Loucy (cell line): ENCODE measurements at regions not wholly inside any gene's neighbourhood (a gene's known extent, or its start where the extent isn't known, plus 50 kb on each side); places are given as distances from the start of the nearest gene placed in this dataset.

ENCODE experiments used
- H2AFZ ChIP-seq: fragments of 200-600 bp; sonication (generic); 2 replicates; pipeline ENCODE4 v1.6.0; 2016; ENCODE audit warnings: antibody characterized with exemption, mild to moderate bottlenecking, low read length, moderate library complexity
- H3F3A ChIP-seq: fragments of 200-600 bp; 2 replicates; pipeline ENCODE4 v1.6.0; 2016; ENCODE audit warnings: antibody characterized with exemption, low read depth, mild to moderate bottlenecking
- H3K27me3 ChIP-seq: fragments of 200-600 bp; sonication (generic); 2 replicates; pipeline ENCODE4 v1.6.1; 2014; ENCODE audit warnings: low read length, mild to moderate bottlenecking; ENCODE audit not compliant: insufficient read depth, poor library complexity, severe bottlenecking
- H3K36me3 ChIP-seq: fragments of 200-600 bp; sonication (generic); 2 replicates; pipeline ENCODE4 v1.6.1; 2016; ENCODE audit warnings: low read length; ENCODE audit not compliant: insufficient read depth
- H3K4me1 ChIP-seq: fragments of 200-600 bp; sonication (generic); 2 replicates; pipeline ENCODE4 v1.5.1; 2014; ENCODE audit warnings: low read length, mild to moderate bottlenecking; ENCODE audit not compliant: insufficient read depth, poor library complexity, severe bottlenecking
- H3K4me2 ChIP-seq: fragments of 200-600 bp; sonication (generic); 2 replicates; pipeline ENCODE4 v1.6.0; 2014; ENCODE audit warnings: antibody characterized with exemption, low read length, low read depth, mild to moderate bottlenecking; ENCODE audit not compliant: poor library complexity, severe bottlenecking
- H3K4me3 ChIP-seq: fragments of 200-600 bp; sonication (generic); 2 replicates; pipeline ENCODE4 v1.5.1; 2014; ENCODE audit warnings: low read length, mild to moderate bottlenecking, mixed read lengths; ENCODE audit not compliant: poor library complexity, severe bottlenecking
- H3K79me2 ChIP-seq: fragments of 200-600 bp; sonication (generic); 2 replicates; pipeline ENCODE4 v1.6.1; 2014; ENCODE audit warnings: low read length; ENCODE audit not compliant: insufficient read depth
- H3K9ac ChIP-seq: fragments of 200-600 bp; sonication (generic); 2 replicates; pipeline ENCODE4 v1.6.0; 2014; ENCODE audit warnings: mild to moderate bottlenecking, low read depth, low read length, moderate library complexity; ENCODE audit not compliant: poor library complexity, severe bottlenecking
- H3K9me2 ChIP-seq: fragments of 200-600 bp; sonication (generic); replicated peaks from 2 replicates; pipeline ENCODE4 v1.6.1; 2016; ENCODE audit warnings: low read depth, low read length, mixed read lengths
- H3K9me3 ChIP-seq: fragments of 200-600 bp; sonication (generic); 2 replicates; pipeline ENCODE4 v1.6.1; 2014; ENCODE audit warnings: mild to moderate bottlenecking, antibody characterized with exemption, low read length, low read depth; ENCODE audit not compliant: insufficient read depth
- H4K20me1 ChIP-seq: fragments of 200-600 bp; sonication (generic); 2 replicates; pipeline ENCODE4 v1.6.0; 2014; ENCODE audit warnings: antibody characterized with exemption, low read length, mild to moderate bottlenecking; ENCODE audit not compliant: insufficient read depth, poor library complexity, severe bottlenecking
- CTCF ChIP-seq: fragments of 200-600 bp; sonication (generic); conservative IDR thresholded peaks from 2 replicates; pipeline ENCODE4 v1.5.1; 2014; ENCODE audit warnings: mild to moderate bottlenecking, antibody characterized with exemption, low read length
- EZH2phosphoT487 ChIP-seq: fragments of 200-600 bp; IDR thresholded peaks from 2 replicates; pipeline ENCODE4 v1.6.1; 2018; ENCODE audit warnings: antibody characterized with exemption, mild to moderate bottlenecking, moderate library complexity, borderline replicate concordance

GRCh38 chr1:87449348-87449963, 120.8 kb downstream of the LMO4 start:
- Histone ChIP-seq H3K4me3 (peak overlapping the region; percentile 18), H3K9me3 (no peaks in the 10 kb centered on the region), H3K9me2 (no peaks in the 10 kb centered on the region), H3F3A (no peaks in the 10 kb centered on the region; the same call in 1 of the 2 replicates), H3K9ac (peak overlapping the region; percentile 40), H3K36me3 (no peaks in the 10 kb centered on the region), H4K20me1 (no peaks in the 10 kb centered on the region), H3K4me1 (peaks cover 26% of the 10 kb centered on the region), H3K4me2 (peak overlapping the region; percentile 32), H3K79me2 (no peaks in the 10 kb centered on the region), H2AFZ (peak overlapping the region; percentile 54), H3K27me3 (no peaks in the 10 kb centered on the region)
- TF ChIP-seq EZH2phosphoT487 (no peak), CTCF (no peak)

- Histone ChIP-seq H3K9ac (peak overlapping the region; percentile 40), H3K9me3 (no peaks in the 10 kb centered on the region), H3K36me3 (no peaks in the 10 kb centered on the region), H3K79me2 (no peaks in the 10 kb centered on the region), H3K4me1 (peaks cover 26% of the 10 kb centered on the region), H3F3A (no peaks in the 10 kb centered on the region; the same call in 1 of the 2 replicates), H2AFZ (no peak overlapping the region), H3K27me3 (no peaks in the 10 kb centered on the region), H3K4me2 (peak overlapping the region; percentile 32), H4K20me1 (no peaks in the 10 kb centered on the region), H3K4me3 (peak overlapping the region; percentile 18), H3K9me2 (no peaks in the 10 kb centered on the region)
- TF ChIP-seq EZH2phosphoT487 = no peak
- TF ChIP-seq CTCF = no peak
Observed at GRCh38 chr1:87450136-87450535, 121.5 kb downstream of the LMO4 start.

- Histone ChIP-seq H3K27me3 (no peaks in the 10 kb centered on the region), H3K9me3 (no peaks in the 10 kb centered on the region), H3K9ac (peak overlapping the region; percentile 40), H2AFZ (peak overlapping the region; percentile 34; the same call in 1 of the 2 replicates), H3F3A (no peaks in the 10 kb centered on the region; the same call in 1 of the 2 replicates), H3K4me1 (peaks cover 26% of the 10 kb centered on the region), H3K4me2 (peak overlapping the region; percentile 32), H3K36me3 (no peaks in the 10 kb centered on the region), H3K79me2 (no peaks in the 10 kb centered on the region), H3K4me3 (peak overlapping the region; percentile 18), H4K20me1 (no peaks in the 10 kb centered on the region), H3K9me2 (no peaks in the 10 kb centered on the region)
- TF ChIP-seq CTCF = peak; percentile 20; the same call in 1 of the 2 replicates
- TF ChIP-seq EZH2phosphoT487 = no peak
Observed at GRCh38 chr1:87450615-87451209, 122.0 kb downstream of the LMO4 start.
